NCI-H1048 (cell line): ENCODE measurements at regions not wholly inside any gene's neighbourhood (a gene's known extent, or its start where the extent isn't known, plus 50 kb on each side); places are given as distances from the start of the nearest gene placed in this dataset.

ENCODE experiments used
- DNase-seq: peaks from one replicate; lab custom pipeline; 2025; lab: John Stamatoyannopoulos, UW

GRCh38 chr5:67266654-67267350 lies 70.2 kb upstream of the CD180 start:
- no peak for DNase-seq

- no peak for DNase-seq
These were observed 69.4 kb upstream of the CD180 start for GRCh38 chr5:67265951-67266350.

- DNase-seq, result no peak
These were observed 67.2 kb upstream of the CD180 start for GRCh38 chr5:67263656-67264408.

GRCh38 chr5:67262956-67263355 lies 66.4 kb upstream of the CD180 start:
- no peak for DNase-seq

- no peak for DNase-seq
These were observed 65.6 kb upstream of the CD180 start for GRCh38 chr5:67262206-67262605.

- DNase-seq, result no peak
These were observed 63.1 kb upstream of the CD180 start for GRCh38 chr5:67259548-67260215.

GRCh38 chr5:67257500-67257899 lies 60.9 kb upstream of the CD180 start:
- DNase-seq, result no peak

GRCh38 chr5:67257077-67257476 lies 60.5 kb upstream of the CD180 start:
- DNase-seq, result no peak

GRCh38 chr5:67255881-67256280 lies 59.3 kb upstream of the CD180 start:
- no peak for DNase-seq

- no peak for DNase-seq
These were observed 57.3 kb upstream of the CD180 start for GRCh38 chr5:67253911-67254310.

- DNase-seq, result no peak
These were observed 52.9 kb upstream of the CD180 start for GRCh38 chr5:67249590-67249895.

- no peak for DNase-seq
These were observed 52.3 kb upstream of the CD180 start for GRCh38 chr5:67248703-67249589.

GRCh38 chr5:67246546-67247268 lies 50.1 kb upstream of the CD180 start:
- no peak for DNase-seq
